K562 (cell line): ENCODE measurements at regions not wholly inside any gene's neighbourhood (a gene's known extent, or its start where the extent isn't known, plus 50 kb on each side); places are given as distances from the start of the nearest gene placed in this dataset.

ENCODE experiments used
- DNMT1 ChIP-seq: fragments of 450-650 bp; IDR thresholded peaks from 2 replicates; pipeline ENCODE4 v1.6.1; 2016; ENCODE audit warnings: antibody characterized with exemption, mild to moderate bottlenecking
- HIVEP1 ChIP-seq: fragments of 250-450 bp; sonication (Bioruptor Pico); IDR thresholded peaks from 2 replicates; pipeline ENCODE4 v1.4.0; 2020; ENCODE audit warnings: mild to moderate bottlenecking
- MCM5 ChIP-seq: fragments of 450-650 bp; IDR thresholded peaks from 2 replicates; pipeline ENCODE4 v1.6.1; 2016; ENCODE audit warnings: low read depth
- MEF2D ChIP-seq: conservative IDR thresholded peaks from 2 replicates; pipeline ENCODE4 v1.6.1; 2016; ENCODE audit warnings: low read depth, missing genetic modification characterization, missing compliant biosample characterization
- MXD1 ChIP-seq: fragments of 250-450 bp; sonication (Bioruptor Pico); IDR thresholded peaks from 2 replicates; pipeline ENCODE4 v1.8.0; 2021; ENCODE audit warnings: borderline replicate concordance, mild to moderate bottlenecking, moderate library complexity; ENCODE audit not compliant: poor library complexity, severe bottlenecking
- NRF1 ChIP-seq, 2 experiments: fragments of 450-650 bp; IDR thresholded peaks in 1 of 2; conservative IDR thresholded peaks in 1 of 2; 2 replicates each; pipeline ENCODE4 v1.6.1; 2014; ENCODE audit warnings: mild to moderate bottlenecking in 2 of 2
- STAG1 ChIP-seq: sonication (generic); formaldehyde crosslinking; IDR thresholded peaks from 2 replicates; pipeline ENCODE4 v1.5.0; 2020; ENCODE audit warnings: missing genetic modification reagents, borderline replicate concordance
- STAT5B ChIP-seq: fragments of 250-450 bp; sonication (Bioruptor Pico); IDR thresholded peaks from 2 replicates; pipeline ENCODE4 v1.8.0; 2021; ENCODE audit warnings: mild to moderate bottlenecking, inconsistent platforms
- ZBTB1 ChIP-seq: sonication (generic); formaldehyde crosslinking; IDR thresholded peaks from 2 replicates; pipeline ENCODE4 v1.8.1; 2023; ENCODE audit warnings: missing genetic modification reagents, low read depth, mild to moderate bottlenecking, borderline replicate concordance
- ZNF140 ChIP-seq: fragments of 250-450 bp; sonication (Bioruptor Pico); IDR thresholded peaks from 2 replicates; pipeline ENCODE4 v1.8.0; 2021; ENCODE audit warnings: moderate library complexity, mild to moderate bottlenecking, inconsistent platforms
- ZNF143 ChIP-seq: sonication (generic); formaldehyde crosslinking; IDR thresholded peaks from 2 replicates; pipeline ENCODE4 v1.9.0; 2022; ENCODE audit warnings: mild to moderate bottlenecking, missing genetic modification reagents
- ZNF212 ChIP-seq: fragments of 450-650 bp; formaldehyde crosslinking; IDR thresholded peaks from 2 replicates; pipeline ENCODE4 v1.4.0; 2020; ENCODE audit warnings: mild to moderate bottlenecking
- ZNF511 ChIP-seq: sonication (generic); formaldehyde crosslinking; IDR thresholded peaks from 2 replicates; pipeline ENCODE4 v1.8.0; 2022; ENCODE audit warnings: mild to moderate bottlenecking, missing genetic modification reagents
- ZNF589 ChIP-seq: fragments of 200-800 bp; sonication (Bioruptor generic); IDR thresholded peaks from 2 replicates; pipeline ENCODE4 v1.6.1; 2016; ENCODE audit warnings: low read depth, missing genetic modification characterization, missing compliant biosample characterization
- TF ChIP-seq, protein P1 (sequence below): fragments of 250-450 bp; sonication (Bioruptor Pico); IDR thresholded peaks from 2 replicates; pipeline ENCODE4 v1.9.0; 2021; ENCODE audit warnings: mild to moderate bottlenecking, inconsistent platforms
- TF ChIP-seq, protein P2 (sequence below): fragments of 200-800 bp; sonication (Bioruptor generic); IDR thresholded peaks from 2 replicates; pipeline ENCODE4 v1.6.1; 2017; ENCODE audit warnings: missing genetic modification characterization, missing compliant biosample characterization
- TF ChIP-seq, protein P3 (sequence below): sonication (generic); formaldehyde crosslinking; IDR thresholded peaks from 2 replicates; pipeline ENCODE4 v1.8.0; 2023; ENCODE audit warnings: mild to moderate bottlenecking, missing genetic modification reagents

DNA sequence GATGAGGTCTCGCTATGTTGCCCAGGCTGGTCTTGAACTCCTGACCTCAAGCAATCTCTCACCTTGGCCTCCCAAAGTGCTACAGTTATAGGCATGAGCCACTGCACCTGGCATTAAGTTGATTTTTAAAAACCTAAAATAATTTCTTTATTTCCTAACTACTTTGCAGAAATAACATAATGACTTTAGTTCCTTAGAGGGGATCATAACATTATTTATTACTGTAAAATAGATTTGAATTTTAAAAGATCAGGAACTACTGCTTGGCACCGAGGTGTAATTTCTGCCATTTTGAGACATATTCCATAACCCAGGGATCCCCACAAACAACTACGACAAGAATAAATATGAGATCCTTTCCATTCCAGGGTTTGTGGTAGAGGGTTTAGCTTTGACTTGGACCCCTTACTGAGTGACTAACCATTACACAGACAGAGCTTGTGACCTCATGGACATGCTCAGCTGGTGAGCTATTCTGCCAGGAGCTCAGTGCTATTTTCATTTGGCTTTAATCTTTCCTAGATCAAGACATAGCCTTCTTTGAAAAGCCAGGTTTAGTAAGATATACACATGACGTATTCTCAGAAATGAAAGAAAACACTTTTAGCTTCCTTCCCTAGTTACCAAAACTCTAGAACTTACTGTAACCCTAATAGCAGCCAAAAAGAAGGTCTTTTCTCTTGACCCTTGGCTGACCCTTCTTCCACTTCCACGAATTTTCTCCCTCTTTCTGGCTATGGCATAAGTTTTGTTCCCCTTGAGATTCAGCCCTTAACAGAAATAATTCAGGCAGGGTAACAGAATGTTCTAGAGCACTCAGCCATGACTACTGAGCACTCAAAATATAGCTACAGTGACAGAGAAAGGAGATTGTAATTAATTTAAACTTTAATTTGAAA is 75.1 kb upstream of the NUDT4 start (continued):
- TF ChIP-seq, protein P1, sequence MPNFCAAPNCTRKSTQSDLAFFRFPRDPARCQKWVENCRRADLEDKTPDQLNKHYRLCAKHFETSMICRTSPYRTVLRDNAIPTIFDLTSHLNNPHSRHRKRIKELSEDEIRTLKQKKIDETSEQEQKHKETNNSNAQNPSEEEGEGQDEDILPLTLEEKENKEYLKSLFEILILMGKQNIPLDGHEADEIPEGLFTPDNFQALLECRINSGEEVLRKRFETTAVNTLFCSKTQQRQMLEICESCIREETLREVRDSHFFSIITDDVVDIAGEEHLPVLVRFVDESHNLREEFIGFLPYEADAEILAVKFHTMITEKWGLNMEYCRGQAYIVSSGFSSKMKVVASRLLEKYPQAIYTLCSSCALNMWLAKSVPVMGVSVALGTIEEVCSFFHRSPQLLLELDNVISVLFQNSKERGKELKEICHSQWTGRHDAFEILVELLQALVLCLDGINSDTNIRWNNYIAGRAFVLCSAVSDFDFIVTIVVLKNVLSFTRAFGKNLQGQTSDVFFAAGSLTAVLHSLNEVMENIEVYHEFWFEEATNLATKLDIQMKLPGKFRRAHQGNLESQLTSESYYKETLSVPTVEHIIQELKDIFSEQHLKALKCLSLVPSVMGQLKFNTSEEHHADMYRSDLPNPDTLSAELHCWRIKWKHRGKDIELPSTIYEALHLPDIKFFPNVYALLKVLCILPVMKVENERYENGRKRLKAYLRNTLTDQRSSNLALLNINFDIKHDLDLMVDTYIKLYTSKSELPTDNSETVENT (CRISPR knock-in tag), result no peak
- TF ChIP-seq STAT5B (CRISPR knock-in tag) (no peak), HIVEP1 (CRISPR knock-in tag) (0 out of 2 replicates have a peak, but pooled peaks have one; percentile 53), ZNF140 (CRISPR knock-in tag) (peak; percentile 74), STAG1 (no peak), ZBTB1 (CRISPR knock-in tag) (no peak), ZNF143 (no peak), MXD1 (peak; percentile 6), ZNF511 (CRISPR knock-in tag) (no peak), MCM5 (no peak), ZNF212 (CRISPR knock-in tag) (no peak), NRF1 (conservative IDR thresholded peaks at IDR 0.05 in 1 of 2, IDR thresholded peaks at IDR 0.05 in 1 of 2) (peak; percentile 76 to 80), ZNF589 (CRISPR knock-in tag) (peak; percentile 85; the same call in 1 of the 2 replicates), DNMT1 (no peak), MEF2D (tag) (peak; percentile 61)
- TF ChIP-seq, protein P2, sequence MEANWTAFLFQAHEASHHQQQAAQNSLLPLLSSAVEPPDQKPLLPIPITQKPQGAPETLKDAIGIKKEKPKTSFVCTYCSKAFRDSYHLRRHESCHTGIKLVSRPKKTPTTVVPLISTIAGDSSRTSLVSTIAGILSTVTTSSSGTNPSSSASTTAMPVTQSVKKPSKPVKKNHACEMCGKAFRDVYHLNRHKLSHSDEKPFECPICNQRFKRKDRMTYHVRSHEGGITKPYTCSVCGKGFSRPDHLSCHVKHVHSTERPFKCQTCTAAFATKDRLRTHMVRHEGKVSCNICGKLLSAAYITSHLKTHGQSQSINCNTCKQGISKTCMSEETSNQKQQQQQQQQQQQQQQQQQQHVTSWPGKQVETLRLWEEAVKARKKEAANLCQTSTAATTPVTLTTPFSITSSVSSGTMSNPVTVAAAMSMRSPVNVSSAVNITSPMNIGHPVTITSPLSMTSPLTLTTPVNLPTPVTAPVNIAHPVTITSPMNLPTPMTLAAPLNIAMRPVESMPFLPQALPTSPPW (CRISPR knock-in tag), result 0 out of 2 replicates have a peak, but pooled peaks have one; percentile 21
- TF ChIP-seq, protein P3, sequence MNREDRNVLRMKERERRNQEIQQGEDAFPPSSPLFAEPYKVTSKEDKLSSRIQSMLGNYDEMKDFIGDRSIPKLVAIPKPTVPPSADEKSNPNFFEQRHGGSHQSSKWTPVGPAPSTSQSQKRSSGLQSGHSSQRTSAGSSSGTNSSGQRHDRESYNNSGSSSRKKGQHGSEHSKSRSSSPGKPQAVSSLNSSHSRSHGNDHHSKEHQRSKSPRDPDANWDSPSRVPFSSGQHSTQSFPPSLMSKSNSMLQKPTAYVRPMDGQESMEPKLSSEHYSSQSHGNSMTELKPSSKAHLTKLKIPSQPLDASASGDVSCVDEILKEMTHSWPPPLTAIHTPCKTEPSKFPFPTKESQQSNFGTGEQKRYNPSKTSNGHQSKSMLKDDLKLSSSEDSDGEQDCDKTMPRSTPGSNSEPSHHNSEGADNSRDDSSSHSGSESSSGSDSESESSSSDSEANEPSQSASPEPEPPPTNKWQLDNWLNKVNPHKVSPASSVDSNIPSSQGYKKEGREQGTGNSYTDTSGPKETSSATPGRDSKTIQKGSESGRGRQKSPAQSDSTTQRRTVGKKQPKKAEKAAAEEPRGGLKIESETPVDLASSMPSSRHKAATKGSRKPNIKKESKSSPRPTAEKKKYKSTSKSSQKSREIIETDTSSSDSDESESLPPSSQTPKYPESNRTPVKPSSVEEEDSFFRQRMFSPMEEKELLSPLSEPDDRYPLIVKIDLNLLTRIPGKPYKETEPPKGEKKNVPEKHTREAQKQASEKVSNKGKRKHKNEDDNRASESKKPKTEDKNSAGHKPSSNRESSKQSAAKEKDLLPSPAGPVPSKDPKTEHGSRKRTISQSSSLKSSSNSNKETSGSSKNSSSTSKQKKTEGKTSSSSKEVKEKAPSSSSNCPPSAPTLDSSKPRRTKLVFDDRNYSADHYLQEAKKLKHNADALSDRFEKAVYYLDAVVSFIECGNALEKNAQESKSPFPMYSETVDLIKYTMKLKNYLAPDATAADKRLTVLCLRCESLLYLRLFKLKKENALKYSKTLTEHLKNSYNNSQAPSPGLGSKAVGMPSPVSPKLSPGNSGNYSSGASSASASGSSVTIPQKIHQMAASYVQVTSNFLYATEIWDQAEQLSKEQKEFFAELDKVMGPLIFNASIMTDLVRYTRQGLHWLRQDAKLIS (CRISPR knock-in tag), result no peak
